ENCODE measurements at regions not wholly inside any gene's neighbourhood (a gene's known extent, or its start where the extent isn't known, plus 50 kb on each side); places are given as distances from the start of the nearest gene placed in this dataset.
"Not testable (repeated sequence)": the region's sequence is repeated elsewhere in the genome, so short reads cannot be mapped to it uniquely, and the experiment has no call there.

GRCh38 chrX:90474445-90474844 lies 552.7 kb downstream of the TGIF2LX start:
- TF ChIP-seq TEAD4 (CRISPR knock-in tag; IDR thresholded peaks at IDR 0.05); CTCF (IDR thresholded peaks at IDR 0.05); FOXJ3 (CRISPR knock-in tag; IDR thresholded peaks at IDR 0.05; ENCODE audit: borderline replicate concordance); NR1H2 (CRISPR knock-in tag; IDR thresholded peaks at IDR 0.05); CBFB (CRISPR knock-in tag; IDR thresholded peaks at IDR 0.05; ENCODE audit: low read depth); SMAD3 (CRISPR knock-in tag; IDR thresholded peaks at IDR 0.05; ENCODE audit: borderline replicate concordance); SP1 (CRISPR knock-in tag; conservative IDR thresholded peaks at IDR 0.05); ETV6 (CRISPR knock-in tag; IDR thresholded peaks at IDR 0.05); MYBL2 (CRISPR knock-in tag; IDR thresholded peaks at IDR 0.05): not testable (repeated sequence)
